ENCODE measurements at regions not wholly inside any gene's neighbourhood (a gene's known extent, or its start where the extent isn't known, plus 50 kb on each side); places are given as distances from the start of the nearest gene placed in this dataset.
A peak's percentile ranks its signal among the peaks of the same experiment; 100 is the strongest.

DNA sequence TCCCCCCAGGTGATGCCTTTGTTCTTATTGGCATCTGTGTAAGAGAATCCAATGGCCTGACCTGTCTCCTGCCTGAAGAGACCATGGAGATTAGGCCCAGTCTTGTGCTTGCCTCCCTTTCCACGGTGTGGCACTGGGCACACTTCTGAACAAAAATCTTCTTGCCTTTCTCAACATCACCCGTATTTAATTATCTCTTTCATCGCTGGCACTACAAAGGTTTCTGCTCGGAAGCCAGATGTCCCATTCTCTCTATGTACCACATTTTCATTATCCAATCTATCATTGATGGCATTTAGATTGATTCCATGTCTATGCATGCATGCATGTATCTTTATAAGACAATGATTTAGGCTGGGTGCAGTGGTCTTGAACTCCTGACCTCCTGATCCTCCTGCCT is 74.3 kb downstream of the SLC25A15 start:
- Histone ChIP-seq H3K36me3 (ENCODE audit: control insufficient read depth in 2 of 2, insufficient read depth in 1 of 2, low read length in 2 of 2) (no peaks in the 10 kb centered on the region), H3K4me3 (ENCODE audit: low read depth, low read length) (no peak overlapping the region), H3K9me3 (ENCODE audit: control insufficient read depth, insufficient read depth, low read depth, low read length) (no peaks in the 10 kb centered on the region), H3K27ac (ENCODE audit: extremely low read depth, low read depth, low read length) (no peak overlapping the region), H3K4me1 (ENCODE audit: control insufficient read depth, insufficient read depth, low read length) (no peaks in the 10 kb centered on the region)
- CTCF ChIA-PET, result no interaction called here
- TF ChIP-seq ZBTB48 (tag by site-specific recombination; IDR thresholded peaks at IDR 0.05), result no peak
- TF ChIP-seq GFI1B (tag by site-specific recombination; IDR thresholded peaks at IDR 0.05), result no peak
- no peak for TF ChIP-seq ZNF621 (tag by site-specific recombination; IDR thresholded peaks at IDR 0.05)
- no peak for TF ChIP-seq ZNF558 (tag by site-specific recombination; IDR thresholded peaks at IDR 0.05)
- TF ChIP-seq HOXC10 (CRISPR knock-in tag; IDR thresholded peaks at IDR 0.05), result no peak
- no peak for TF ChIP-seq ZNF214 (tag by site-specific recombination; IDR thresholded peaks at IDR 0.05; ENCODE audit: borderline replicate concordance)
- TF ChIP-seq ZBTB7A (tag by site-specific recombination; IDR thresholded peaks at IDR 0.05; ENCODE audit: low read depth), result no peak
- TF ChIP-seq ZNF221 (tag by site-specific recombination; IDR thresholded peaks at IDR 0.05; ENCODE audit: borderline replicate concordance), result no peak
- no peak for TF ChIP-seq HOXD13 (CRISPR knock-in tag; IDR thresholded peaks at IDR 0.05; ENCODE audit: borderline replicate concordance)
- POLR2A ChIA-PET, result no interaction called here

- Histone ChIP-seq H3K36me3 (ENCODE audit: control insufficient read depth in 2 of 2, insufficient read depth in 1 of 2, low read length in 2 of 2) (no peaks in the 10 kb centered on the region), H3K27ac (ENCODE audit: extremely low read depth, low read depth, low read length) (no peak overlapping the region), H3K9me3 (ENCODE audit: control insufficient read depth, insufficient read depth, low read depth, low read length) (no peaks in the 10 kb centered on the region), H3K4me3 (ENCODE audit: low read depth, low read length) (no peak overlapping the region), H3K4me1 (ENCODE audit: control insufficient read depth, insufficient read depth, low read length) (no peaks in the 10 kb centered on the region)
- no peak for TF ChIP-seq ZNF677 (tag by site-specific recombination; IDR thresholded peaks at IDR 0.05)
- TF ChIP-seq ZSCAN30 (tag by site-specific recombination; IDR thresholded peaks at IDR 0.05), result no peak
- TF ChIP-seq ZNF2 (tag by site-specific recombination; IDR thresholded peaks at IDR 0.05), result no peak
- no peak for TF ChIP-seq YY1 (tag by site-specific recombination; IDR thresholded peaks at IDR 0.05)
- TF ChIP-seq ZBTB26 (tag by site-specific recombination; optimal IDR thresholded peaks at IDR 0.05), result no peak
- no peak for TF ChIP-seq KLF10 (tag by site-specific recombination; IDR thresholded peaks at IDR 0.05)
- TF ChIP-seq, protein P1, sequence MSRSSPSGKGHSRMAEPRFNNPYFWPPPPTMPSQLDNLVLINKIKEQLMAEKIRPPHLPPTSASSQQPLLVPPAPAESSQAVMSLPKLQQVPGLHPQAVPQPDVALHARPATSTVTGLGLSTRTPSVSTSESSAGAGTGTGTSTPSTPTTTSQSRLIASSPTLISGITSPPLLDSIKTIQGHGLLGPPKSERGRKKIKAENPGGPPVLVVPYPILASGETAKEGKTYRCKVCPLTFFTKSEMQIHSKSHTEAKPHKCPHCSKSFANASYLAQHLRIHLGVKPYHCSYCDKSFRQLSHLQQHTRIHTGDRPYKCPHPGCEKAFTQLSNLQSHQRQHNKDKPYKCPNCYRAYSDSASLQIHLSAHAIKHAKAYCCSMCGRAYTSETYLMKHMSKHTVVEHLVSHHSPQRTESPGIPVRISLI (tag by site-specific recombination; IDR thresholded peaks at IDR 0.05), result no peak
- peak; percentile 10 for TF ChIP-seq ZNF510 (tag by site-specific recombination; IDR thresholded peaks at IDR 0.05; ENCODE audit: insufficient replicate concordance)
- TF ChIP-seq PRDM2 (tag by site-specific recombination; IDR thresholded peaks at IDR 0.05; ENCODE audit: borderline replicate concordance), result no peak
- no peak for TF ChIP-seq SALL2 (tag by site-specific recombination; IDR thresholded peaks at IDR 0.05; ENCODE audit: borderline replicate concordance)
- no peak for TF ChIP-seq ZNF274 (IDR thresholded peaks at IDR 0.05; ENCODE audit: low read length)
- TF ChIP-seq ZNF274 (tag by site-specific recombination; IDR thresholded peaks at IDR 0.05; ENCODE audit: borderline replicate concordance), result peak; percentile 82; the same call in 1 of the 2 replicates
- no peak for TF ChIP-seq ZNF266 (tag by site-specific recombination; IDR thresholded peaks at IDR 0.05; ENCODE audit: low read depth)
- TF ChIP-seq ZNF843 (tag by site-specific recombination; IDR thresholded peaks at IDR 0.05), result no peak
- no peak for TF ChIP-seq ZNF239 (tag by site-specific recombination; IDR thresholded peaks at IDR 0.05)
- ChIA-PET CTCF (no interaction called here), POLR2A (no interaction called here)
Observed at GRCh38 chr13:40874138-40874779, 84.8 kb downstream of the SLC25A15 start.
